Cortex of kidney (tissue), 1 donor: ENCODE measurements at regions not wholly inside any gene's neighbourhood (a gene's known extent, or its start where the extent isn't known, plus 50 kb on each side); places are given as distances from the start of the nearest gene placed in this dataset.
"Not testable (repeated sequence)": the region's sequence is repeated elsewhere in the genome, so short reads cannot be mapped to it uniquely, and the experiment has no call there.

Experiments used
- DNase-seq: peaks from one replicate; lab custom pipeline; 2025; lab: John Stamatoyannopoulos, UW

GRCh38 chr10:29723726-29724125 is 89.0 kb upstream of the SVIL start:
- DNase-seq: no peak

GRCh38 chr10:29722777-29723176 is 88.0 kb upstream of the SVIL start:
- DNase-seq: no peak

- DNase-seq: no peak
These were observed 85.4 kb upstream of the SVIL start for GRCh38 chr10:29720149-29720548.

DNA sequence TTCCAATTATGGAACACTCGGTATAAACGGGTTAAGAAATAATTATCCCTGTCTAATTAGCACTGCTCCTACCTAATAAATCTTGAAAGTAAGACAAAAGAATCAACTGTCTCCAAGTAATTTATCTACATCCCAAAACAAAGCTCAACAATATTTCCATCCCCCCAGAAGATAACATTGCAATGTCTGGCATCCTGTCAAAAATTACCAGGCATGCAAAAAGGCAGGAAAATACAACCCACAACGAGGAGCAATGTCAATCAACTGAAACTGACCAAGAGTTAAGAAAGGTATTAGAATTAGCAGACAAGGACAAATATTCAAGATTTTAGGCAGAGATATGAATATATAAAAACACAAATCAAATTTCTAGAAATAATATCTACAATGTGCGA is 84.5 kb upstream of the SVIL start:
- DNase-seq: no peak

- DNase-seq: no peak
These were observed 80.5 kb upstream of the SVIL start for GRCh38 chr10:29715296-29715695.

DNA sequence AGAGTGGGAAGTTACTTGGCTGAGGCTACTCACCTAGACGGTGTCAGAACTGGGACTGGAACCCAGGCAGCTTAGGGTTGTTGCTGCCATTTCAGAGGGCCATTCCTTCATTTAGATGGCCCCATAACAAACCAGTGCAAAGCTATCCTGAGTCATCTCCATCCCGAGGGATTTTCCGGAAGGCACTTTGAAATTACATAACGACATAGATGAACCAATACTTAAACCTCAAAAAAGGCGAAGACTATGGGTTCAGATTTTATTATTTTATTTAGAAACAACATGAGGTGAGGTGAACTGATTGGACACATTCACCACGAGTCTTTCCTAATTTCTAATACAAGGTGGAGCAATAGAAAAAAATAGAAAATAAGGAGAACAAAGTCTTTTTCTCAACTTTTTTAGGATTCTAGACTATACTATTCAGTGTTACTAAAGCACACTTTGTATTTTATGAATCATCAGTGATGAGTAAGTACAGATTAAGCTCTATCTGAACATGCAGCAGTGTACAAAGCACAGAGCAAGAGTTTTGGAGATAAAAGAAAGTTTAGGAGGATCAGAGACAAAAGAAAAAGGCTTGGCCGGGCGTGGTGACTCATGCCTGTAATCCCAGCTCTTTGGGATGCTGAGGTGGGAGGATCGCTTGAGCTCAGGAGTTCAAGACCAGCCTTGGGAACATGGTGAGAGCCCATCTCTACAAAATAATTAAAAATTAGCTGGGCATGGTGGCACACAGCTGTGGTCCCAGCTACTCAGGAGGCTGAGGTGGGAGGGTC is 79.5 kb upstream of the SVIL start:
- DNase-seq: no peak

- no peak for DNase-seq
These were observed 78.7 kb upstream of the SVIL start for GRCh38 chr10:29713450-29713849.

DNA sequence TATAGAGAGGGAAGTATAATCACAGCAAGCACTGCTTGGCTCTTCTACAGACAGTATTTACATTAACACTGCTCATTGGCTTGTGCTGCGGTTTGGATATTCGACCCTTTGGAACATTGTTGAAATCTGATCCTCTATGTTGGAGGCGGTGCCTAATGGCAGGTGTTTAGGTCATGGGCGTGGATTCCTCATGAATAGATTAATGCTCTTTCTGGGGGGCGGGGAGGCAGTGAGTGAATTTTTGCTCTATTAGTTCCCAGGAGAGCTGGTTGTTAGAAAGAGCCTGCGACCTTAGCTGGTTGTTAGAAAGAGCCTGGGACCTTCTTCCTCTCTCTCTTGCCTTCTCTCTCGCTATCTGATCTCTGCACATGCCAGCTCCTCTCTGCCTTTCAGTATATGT is 77.3 kb upstream of the SVIL start:
- no peak for DNase-seq

DNA sequence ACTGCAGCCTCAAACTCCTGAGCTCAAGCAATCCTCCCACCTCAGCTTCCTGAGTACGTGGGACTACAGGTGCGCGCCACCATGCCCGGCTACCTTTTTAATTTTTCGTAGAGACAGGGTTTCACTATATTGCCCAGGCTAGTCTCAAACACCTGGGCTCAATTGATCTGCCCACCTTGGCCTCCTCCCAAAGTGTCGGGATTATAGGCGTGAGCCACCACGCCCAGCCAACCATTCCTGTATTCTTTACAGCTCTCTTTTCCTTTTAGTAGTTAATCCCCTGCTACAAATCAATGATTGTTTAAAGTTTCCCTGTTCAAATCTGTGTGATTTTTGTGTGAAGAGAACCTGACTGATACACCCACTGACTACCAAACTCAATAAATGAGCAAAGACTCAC is 75.4 kb upstream of the SVIL start:
- DNase-seq: no peak

DNA sequence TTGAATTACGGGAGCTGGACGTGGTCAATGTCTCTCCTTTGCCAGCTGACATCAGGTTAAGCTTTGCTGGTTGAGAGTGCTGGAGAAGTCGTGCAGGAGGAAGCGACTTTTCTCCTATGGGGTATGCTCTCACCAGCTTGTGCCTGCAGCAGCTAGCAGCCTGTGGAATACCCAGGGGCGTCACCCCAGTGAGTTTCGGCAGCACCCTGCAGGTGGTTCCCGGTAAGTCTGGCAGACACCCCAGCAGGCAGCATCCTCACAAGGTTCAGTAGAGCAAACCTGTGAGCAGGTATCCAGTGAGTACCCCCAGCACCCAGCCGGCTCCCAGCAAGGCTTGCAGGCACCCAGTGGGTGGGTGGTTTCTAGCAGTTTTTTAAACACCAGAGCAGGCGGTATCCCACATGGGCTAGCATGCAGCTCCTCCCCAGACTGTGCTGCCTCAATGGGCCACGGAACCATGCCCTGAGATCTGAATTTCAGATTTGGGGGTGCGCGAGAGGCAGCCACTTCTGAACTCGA is 74.8 kb upstream of the SVIL start:
- no peak for DNase-seq

DNA sequence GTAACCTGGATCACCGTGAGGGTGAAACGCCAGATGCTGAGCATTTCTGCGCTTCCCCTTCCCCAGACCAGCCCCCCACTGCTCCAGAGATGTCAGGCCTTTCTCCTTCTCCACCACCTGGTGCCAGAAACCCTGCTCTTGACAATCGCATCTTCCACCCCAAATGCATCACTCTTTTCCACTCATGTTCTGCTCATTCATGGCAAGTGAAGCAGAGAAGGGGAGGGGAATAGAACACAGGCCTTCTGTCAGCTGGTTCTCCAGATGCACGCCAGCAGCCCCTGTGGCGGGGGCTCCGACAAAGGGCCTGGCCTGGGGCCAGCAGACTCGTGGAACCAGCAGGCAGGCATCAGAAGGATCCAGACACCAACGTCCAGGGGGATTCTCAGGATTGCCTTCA is 68.5 kb upstream of the SVIL start:
- DNase-seq: no peak

GRCh38 chr10:29702273-29703164 is 67.7 kb upstream of the SVIL start:
- DNase-seq: no peak

- DNase-seq: no peak
These were observed 66.5 kb upstream of the SVIL start for GRCh38 chr10:29701306-29701705.

- DNase-seq: no peak
These were observed 64.8 kb upstream of the SVIL start for GRCh38 chr10:29699621-29700020.

- no peak for DNase-seq
These were observed 64.2 kb upstream of the SVIL start for GRCh38 chr10:29698773-29699490.

DNA sequence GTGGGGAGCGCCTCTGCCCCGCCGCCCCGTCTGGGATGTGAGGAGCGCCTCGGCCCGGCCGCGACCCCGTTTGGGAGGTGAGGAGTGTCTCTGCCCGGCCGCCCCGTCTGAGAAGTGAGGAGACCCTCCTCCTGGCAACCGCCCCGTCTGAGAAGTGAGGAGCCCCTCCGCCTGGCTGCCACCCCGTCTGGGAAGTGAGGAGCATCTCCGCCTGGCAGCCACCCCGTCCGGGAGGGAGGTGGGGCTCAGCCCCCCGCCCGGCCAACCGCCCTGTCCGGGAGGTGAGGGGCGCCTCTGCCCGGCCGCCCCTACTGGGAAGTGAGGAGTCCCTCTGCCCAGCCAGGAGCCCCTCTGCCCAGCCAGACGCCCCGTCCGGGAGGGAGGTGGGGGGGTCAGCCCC is 61.8 kb upstream of the SVIL start:
- DNase-seq: not testable (repeated sequence)

DNA sequence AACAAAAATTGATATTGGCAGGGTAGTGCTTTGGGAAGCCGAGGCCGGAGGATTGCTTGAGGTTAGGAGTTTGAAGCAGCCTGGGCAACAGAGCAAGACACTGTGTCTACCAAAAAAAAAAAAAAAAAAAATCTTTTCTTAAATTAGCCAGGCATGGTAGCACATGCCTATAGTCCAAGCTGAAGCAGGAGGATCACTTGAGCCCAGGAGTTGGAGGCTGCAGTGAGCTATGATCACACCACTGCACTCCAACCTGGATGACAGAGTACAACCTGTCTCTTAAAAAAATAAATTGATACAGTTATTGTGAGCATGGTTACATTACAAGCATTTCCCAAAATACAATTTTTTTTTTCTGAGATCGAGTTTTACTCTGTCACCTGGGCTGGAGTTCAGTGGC is 59.4 kb upstream of the SVIL start:
- no peak for DNase-seq

DNA sequence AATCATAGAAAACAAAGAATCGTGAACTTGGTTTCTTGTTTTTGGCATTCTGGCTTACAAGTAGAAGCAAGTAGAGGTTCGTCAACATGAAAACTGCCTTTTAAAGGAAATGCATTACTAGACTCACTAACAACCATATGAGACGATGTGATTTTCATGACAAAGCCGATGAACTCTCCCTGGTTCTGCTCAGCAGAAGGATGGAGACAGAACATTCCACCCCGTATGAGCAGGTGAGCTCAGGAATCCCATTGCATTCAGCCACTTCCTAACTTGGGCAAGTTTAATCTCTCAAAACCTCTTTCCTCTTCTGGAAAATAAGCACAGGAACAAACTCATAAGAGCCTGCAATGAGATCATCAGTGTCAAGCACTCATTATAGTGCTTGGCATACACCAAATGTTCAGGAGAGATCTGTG is 57.4 kb upstream of the SVIL start:
- no peak for DNase-seq

GRCh38 chr10:29691564-29692072 is 56.8 kb upstream of the SVIL start:
- no peak for DNase-seq

DNA sequence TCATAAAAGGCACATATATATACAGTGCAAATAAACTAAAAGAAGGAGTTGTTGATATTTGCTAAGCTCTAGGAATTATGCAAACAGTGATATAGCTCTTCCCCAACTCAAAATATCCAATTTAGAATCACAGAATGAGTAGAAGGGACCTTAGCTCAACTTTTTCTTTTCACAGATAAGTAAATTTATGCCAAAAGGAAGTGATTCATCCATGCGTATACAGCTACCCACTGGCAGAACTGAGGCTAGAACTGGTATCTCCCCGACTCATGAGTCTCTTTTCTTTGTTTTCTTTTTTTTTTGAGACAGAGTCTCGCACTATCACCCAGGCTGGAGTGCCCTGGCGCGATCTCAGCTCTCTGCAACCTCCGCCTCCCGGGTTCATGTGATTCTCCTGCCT is 54.2 kb upstream of the SVIL start:
- DNase-seq: no peak

DNA sequence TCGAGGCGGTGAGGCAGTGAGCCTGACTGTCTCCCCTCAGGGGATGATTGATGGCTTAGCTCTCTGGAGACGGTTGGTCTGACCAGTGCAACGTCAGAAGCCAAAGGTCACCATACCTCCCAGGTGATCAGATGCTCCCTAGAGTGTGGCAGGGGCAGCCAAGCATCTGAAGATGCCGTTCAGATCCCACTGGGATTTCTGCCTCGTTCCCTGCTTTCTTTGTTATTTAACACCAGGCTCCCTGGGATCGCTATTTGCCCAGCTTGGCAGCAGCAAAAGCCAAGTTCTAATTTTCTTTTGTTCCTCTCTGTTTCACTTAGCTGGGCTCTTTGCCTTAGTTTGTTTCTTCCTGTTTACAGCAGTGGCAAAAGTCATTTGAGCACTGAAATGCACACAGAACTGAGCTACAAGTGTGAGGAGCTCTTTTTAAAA is 53.5 kb upstream of the SVIL start:
- no peak for DNase-seq
